UCSD-AML1 (cell line): ENCODE measurements at regions not wholly inside any gene's neighbourhood (a gene's known extent, or its start where the extent isn't known, plus 50 kb on each side); places are given as distances from the start of the nearest gene placed in this dataset.

Experiments used
- DNase-seq: peaks from one replicate; lab custom pipeline; 2025; ENCODE audit not compliant: unreplicated experiment; lab: John Stamatoyannopoulos, UW

GRCh38 chr2:153106802-153107477 lies 371.6 kb downstream of the RPRM start:
- DNase-seq, result no peak

GRCh38 chr2:153105829-153106578 lies 372.6 kb downstream of the RPRM start:
- DNase-seq, result no peak

GRCh38 chr2:153101187-153101586 lies 377.4 kb downstream of the RPRM start:
- DNase-seq, result no peak

GRCh38 chr2:153100151-153100550 lies 378.4 kb downstream of the RPRM start:
- no peak for DNase-seq

- no peak for DNase-seq
Measured at GRCh38 chr2:153098073-153098472, 379.7 kb downstream of the ARL6IP6 start.

- no peak for DNase-seq
Measured at GRCh38 chr2:153096272-153096671, 377.9 kb downstream of the ARL6IP6 start.

- DNase-seq, result no peak
Measured at GRCh38 chr2:153091344-153091743, 372.9 kb downstream of the ARL6IP6 start.

GRCh38 chr2:153079315-153079714 lies 360.9 kb downstream of the ARL6IP6 start:
- no peak for DNase-seq

GRCh38 chr2:153077311-153077710 lies 358.9 kb downstream of the ARL6IP6 start:
- DNase-seq, result no peak

GRCh38 chr2:153074207-153074606 lies 355.8 kb downstream of the ARL6IP6 start:
- DNase-seq, result no peak

- no peak for DNase-seq
Measured at GRCh38 chr2:153072813-153073212, 354.4 kb downstream of the ARL6IP6 start.

GRCh38 chr2:153072077-153072476 lies 353.7 kb downstream of the ARL6IP6 start:
- DNase-seq, result no peak

- DNase-seq, result no peak
Measured at GRCh38 chr2:153071090-153071489, 352.7 kb downstream of the ARL6IP6 start.

GRCh38 chr2:153068915-153069314 lies 350.5 kb downstream of the ARL6IP6 start:
- DNase-seq, result no peak

GRCh38 chr2:153068052-153068451 lies 349.6 kb downstream of the ARL6IP6 start:
- no peak for DNase-seq

- DNase-seq, result no peak
Measured at GRCh38 chr2:153059338-153060052, 341.1 kb downstream of the ARL6IP6 start.

GRCh38 chr2:153057743-153058142 lies 339.3 kb downstream of the ARL6IP6 start:
- no peak for DNase-seq

- no peak for DNase-seq
Measured at GRCh38 chr2:153055182-153055581, 336.8 kb downstream of the ARL6IP6 start.

- no peak for DNase-seq
Measured at GRCh38 chr2:153052807-153053559, 334.6 kb downstream of the ARL6IP6 start.

GRCh38 chr2:153047220-153047619 lies 328.8 kb downstream of the ARL6IP6 start:
- no peak for DNase-seq

- DNase-seq, result no peak
Measured at GRCh38 chr2:153043385-153043784, 325.0 kb downstream of the ARL6IP6 start.
